Thyroid gland (tissue), 4 donors: ENCODE measurements at regions not wholly inside any gene's neighbourhood (a gene's known extent, or its start where the extent isn't known, plus 50 kb on each side); places are given as distances from the start of the nearest gene placed in this dataset.

ENCODE experiments used
- DNase-seq, 2 donors: peaks; one replicate each; pipeline ENCODE4 v3.0.0-alpha.2; 2019
- H3K27ac ChIP-seq, 3 donors: fragments of 200-600 bp; sonication (generic); 1 replicate in 2 of 3; 2 replicates in 1 of 3; pipeline ENCODE4 v1.5.1; 2016 to 2019; ENCODE audit warnings: mild to moderate bottlenecking in 1 of 3, moderate library complexity in 1 of 3
- H3K27me3 ChIP-seq: fragments of 200-600 bp; sonication (generic); one replicate; pipeline ENCODE4 v1.5.1; 2019
- H3K36me3 ChIP-seq, 2 donors: fragments of 200-600 bp; sonication (generic); one replicate each; pipeline ENCODE4 v1.5.1; 2016 to 2019
- H3K4me1 ChIP-seq, 2 donors: fragments of 200-600 bp; sonication (generic); one replicate each; pipeline ENCODE4 v1.5.1; 2017 to 2019
- H3K4me3 ChIP-seq, 3 donors: fragments of 200-600 bp; sonication (generic); replicated peaks in 1 of 3; 1 replicate in 2 of 3; 2 replicates in 1 of 3; pipeline ENCODE4 v1.5.1; 2016; ENCODE audit warnings: mild to moderate bottlenecking in 1 of 3
- H3K9me3 ChIP-seq: fragments of 200-600 bp; sonication (generic); one replicate; pipeline ENCODE4 v1.5.1; 2017
- CTCF ChIP-seq, 6 experiments: fragments of 200-600 bp in 3 of 6; fragments of 450-650 bp in 3 of 6; sonication (generic) in 3 of 6; IDR thresholded peaks; one replicate each; pipeline ENCODE4 v1.5.1; 2016 to 2019; ENCODE audit warnings: antibody characterized with exemption in 6 of 6, mild to moderate bottlenecking in 2 of 6, inconsistent platforms in 1 of 6, moderate library complexity in 1 of 6
- POLR2A ChIP-seq, 2 donors: fragments of 450-650 bp; IDR thresholded peaks; one replicate each; pipeline ENCODE4 v1.6.1; 2017; ENCODE audit warnings: antibody characterized with exemption in 2 of 2, mild to moderate bottlenecking in 2 of 2, moderate library complexity in 1 of 2
- WGBS, 2 donors: methylation state at CpG; one replicate each; pipeline ENCODE4 v1.1.5; 2017; 5-methylcytosine and 5-hydroxymethylcytosine counted together
- intact Hi-C: fragments of 100-400 bp; cut with DNase I; formaldehyde crosslinking; loops from one replicate; pipeline ENCODE4 v1.15.1; 2023

- no peak for TF ChIP-seq POLR2A (IDR thresholded peaks at IDR 0.05)
- TF ChIP-seq CTCF (IDR thresholded peaks at IDR 0.05): no peak
- WGBS, 2 donors: 94 to 96% methylated on average over 4 of the region's 4 CpGs
- Histone ChIP-seq H3K4me1 (no peaks in the 10 kb centered on the region), H3K4me3 (no peak overlapping the region), H3K36me3 (no peaks in the 10 kb centered on the region), H3K27me3 (no peaks in the 10 kb centered on the region), H3K27ac (no peak overlapping the region), H3K9me3 (no peaks in the 10 kb centered on the region)
- DNase-seq: no peak
- intact Hi-C loops: no loop called here
Observed at GRCh38 chr13:71171740-71172139, 695.3 kb downstream of the DACH1 start.

- H3K27me3 ChIP-seq: no peaks in the 10 kb centered on the region
- no peak overlapping the region for H3K4me3 ChIP-seq
- DNase-seq: no peak
- H3K36me3 ChIP-seq: no peaks in the 10 kb centered on the region
- no peaks in the 10 kb centered on the region for H3K9me3 ChIP-seq
- intact Hi-C loops: no loop called here
- no peak overlapping the region for H3K27ac ChIP-seq
- 55 to 66% methylated on average over 3 of the region's 3 CpGs for WGBS, 2 donors
- H3K4me1 ChIP-seq: no peaks in the 10 kb centered on the region
- TF ChIP-seq CTCF (IDR thresholded peaks at IDR 0.05) (no peak), POLR2A (IDR thresholded peaks at IDR 0.05) (no peak)
Observed at GRCh38 chr13:71169180-71169579, 697.8 kb downstream of the DACH1 start.

- intact Hi-C loops: no loop called here
- TF ChIP-seq CTCF (IDR thresholded peaks at IDR 0.05): no peak
- WGBS, 2 donors: 67 to 79% methylated on average over 6 of the region's 6 CpGs
- no peak for DNase-seq
- H3K27me3 ChIP-seq: no peaks in the 10 kb centered on the region
- no peaks in the 10 kb centered on the region for H3K9me3 ChIP-seq
- H3K4me1 ChIP-seq: no peaks in the 10 kb centered on the region
- no peak overlapping the region for H3K27ac ChIP-seq
- H3K36me3 ChIP-seq: no peaks in the 10 kb centered on the region
- H3K4me3 ChIP-seq: no peak overlapping the region
Observed at GRCh38 chr13:71156550-71156949, 710.5 kb downstream of the DACH1 start.

GRCh38 chr13:71149498-71150363, 717.3 kb downstream of the DACH1 start:
- intact Hi-C loops: no loop called here
- no peak for TF ChIP-seq POLR2A (IDR thresholded peaks at IDR 0.05)
- TF ChIP-seq CTCF (IDR thresholded peaks at IDR 0.05): no peak
- H3K36me3 ChIP-seq: no peaks in the 10 kb centered on the region
- H3K4me1 ChIP-seq: no peaks in the 10 kb centered on the region
- no peak for DNase-seq
- 89 to 90% methylated on average over 10 of the region's 10 CpGs for WGBS, 2 donors
- H3K9me3 ChIP-seq: no peaks in the 10 kb centered on the region
- no peaks in the 10 kb centered on the region for H3K27me3 ChIP-seq
- H3K4me3 ChIP-seq: no peak overlapping the region
- H3K27ac ChIP-seq: no peak overlapping the region

GRCh38 chr13:71149046-71149445, 718.0 kb downstream of the DACH1 start:
- Histone ChIP-seq H3K4me3 (no peak overlapping the region), H3K9me3 (no peaks in the 10 kb centered on the region), H3K27me3 (no peaks in the 10 kb centered on the region), H3K27ac (no peak overlapping the region), H3K4me1 (no peaks in the 10 kb centered on the region), H3K36me3 (no peaks in the 10 kb centered on the region)
- no peak for TF ChIP-seq CTCF (IDR thresholded peaks at IDR 0.05)
- no peak for TF ChIP-seq POLR2A (IDR thresholded peaks at IDR 0.05)
- intact Hi-C loops: no loop called here
- DNase-seq: no peak
- 73 to 77% methylated on average over 3 of the region's 3 CpGs for WGBS, 2 donors
